Loucy (cell line): ENCODE measurements at regions not wholly inside any gene's neighbourhood (a gene's known extent, or its start where the extent isn't known, plus 50 kb on each side); places are given as distances from the start of the nearest gene placed in this dataset.

Experiments
- H2AFZ ChIP-seq: fragments of 200-600 bp; sonication (generic); 2 replicates; pipeline ENCODE4 v1.6.0; 2016; ENCODE audit warnings: antibody characterized with exemption, mild to moderate bottlenecking, low read length, moderate library complexity
- H3F3A ChIP-seq: fragments of 200-600 bp; 2 replicates; pipeline ENCODE4 v1.6.0; 2016; ENCODE audit warnings: antibody characterized with exemption, low read depth, mild to moderate bottlenecking
- H3K27me3 ChIP-seq: fragments of 200-600 bp; sonication (generic); 2 replicates; pipeline ENCODE4 v1.6.1; 2014; ENCODE audit warnings: low read length, mild to moderate bottlenecking; ENCODE audit not compliant: insufficient read depth, poor library complexity, severe bottlenecking
- H3K36me3 ChIP-seq: fragments of 200-600 bp; sonication (generic); 2 replicates; pipeline ENCODE4 v1.6.1; 2016; ENCODE audit warnings: low read length; ENCODE audit not compliant: insufficient read depth
- H3K4me1 ChIP-seq: fragments of 200-600 bp; sonication (generic); 2 replicates; pipeline ENCODE4 v1.5.1; 2014; ENCODE audit warnings: low read length, mild to moderate bottlenecking; ENCODE audit not compliant: insufficient read depth, poor library complexity, severe bottlenecking
- H3K4me2 ChIP-seq: fragments of 200-600 bp; sonication (generic); 2 replicates; pipeline ENCODE4 v1.6.0; 2014; ENCODE audit warnings: antibody characterized with exemption, low read length, low read depth, mild to moderate bottlenecking; ENCODE audit not compliant: poor library complexity, severe bottlenecking
- H3K4me3 ChIP-seq: fragments of 200-600 bp; sonication (generic); 2 replicates; pipeline ENCODE4 v1.5.1; 2014; ENCODE audit warnings: low read length, mild to moderate bottlenecking, mixed read lengths; ENCODE audit not compliant: poor library complexity, severe bottlenecking
- H3K79me2 ChIP-seq: fragments of 200-600 bp; sonication (generic); 2 replicates; pipeline ENCODE4 v1.6.1; 2014; ENCODE audit warnings: low read length; ENCODE audit not compliant: insufficient read depth
- H3K9ac ChIP-seq: fragments of 200-600 bp; sonication (generic); 2 replicates; pipeline ENCODE4 v1.6.0; 2014; ENCODE audit warnings: mild to moderate bottlenecking, low read depth, low read length, moderate library complexity; ENCODE audit not compliant: poor library complexity, severe bottlenecking
- H3K9me2 ChIP-seq: fragments of 200-600 bp; sonication (generic); replicated peaks from 2 replicates; pipeline ENCODE4 v1.6.1; 2016; ENCODE audit warnings: low read depth, low read length, mixed read lengths
- H3K9me3 ChIP-seq: fragments of 200-600 bp; sonication (generic); 2 replicates; pipeline ENCODE4 v1.6.1; 2014; ENCODE audit warnings: mild to moderate bottlenecking, antibody characterized with exemption, low read length, low read depth; ENCODE audit not compliant: insufficient read depth
- H4K20me1 ChIP-seq: fragments of 200-600 bp; sonication (generic); 2 replicates; pipeline ENCODE4 v1.6.0; 2014; ENCODE audit warnings: antibody characterized with exemption, low read length, mild to moderate bottlenecking; ENCODE audit not compliant: insufficient read depth, poor library complexity, severe bottlenecking
- CTCF ChIP-seq: fragments of 200-600 bp; sonication (generic); conservative IDR thresholded peaks from 2 replicates; pipeline ENCODE4 v1.5.1; 2014; ENCODE audit warnings: mild to moderate bottlenecking, antibody characterized with exemption, low read length
- EZH2phosphoT487 ChIP-seq: fragments of 200-600 bp; IDR thresholded peaks from 2 replicates; pipeline ENCODE4 v1.6.1; 2018; ENCODE audit warnings: antibody characterized with exemption, mild to moderate bottlenecking, moderate library complexity, borderline replicate concordance

DNA sequence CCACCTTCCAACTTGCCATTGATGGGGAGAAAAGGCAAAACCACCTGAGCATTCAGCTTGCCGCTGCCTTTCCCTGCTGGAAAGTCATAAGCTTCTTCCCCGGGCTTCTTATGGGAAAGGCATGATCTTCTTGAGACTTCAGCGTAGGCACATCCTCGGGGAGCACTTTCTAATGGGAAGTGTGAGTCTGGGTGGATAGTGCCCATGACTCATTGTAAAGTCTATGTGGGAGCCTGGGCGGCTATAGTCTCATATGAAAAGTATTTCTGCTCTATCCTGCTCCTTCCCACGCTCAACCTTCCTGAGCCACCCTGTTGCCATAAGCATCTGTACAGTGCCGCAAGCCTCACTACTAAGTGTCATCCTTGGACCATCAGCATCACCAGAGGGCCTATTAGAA lies 309.9 kb upstream of the THBS1 start:
- H3K36me3 ChIP-seq, result no peaks in the 10 kb centered on the region
- no peaks in the 10 kb centered on the region for H3K9me2 ChIP-seq
- H3K4me1 ChIP-seq, result peaks cover 5% of the 10 kb centered on the region
- no peaks in the 10 kb centered on the region for H3K79me2 ChIP-seq
- no peaks in the 10 kb centered on the region for H4K20me1 ChIP-seq
- H3K9ac ChIP-seq, result no peak overlapping the region
- no peaks in the 10 kb centered on the region for H3K9me3 ChIP-seq
- H3K27me3 ChIP-seq, result no peaks in the 10 kb centered on the region
- no peak overlapping the region for H3K4me2 ChIP-seq
- no peak overlapping the region for H2AFZ ChIP-seq
- TF ChIP-seq EZH2phosphoT487, result no peak
- no peak for TF ChIP-seq CTCF
- no peaks in the 10 kb centered on the region for H3F3A ChIP-seq
- no peak overlapping the region for H3K4me3 ChIP-seq

DNA sequence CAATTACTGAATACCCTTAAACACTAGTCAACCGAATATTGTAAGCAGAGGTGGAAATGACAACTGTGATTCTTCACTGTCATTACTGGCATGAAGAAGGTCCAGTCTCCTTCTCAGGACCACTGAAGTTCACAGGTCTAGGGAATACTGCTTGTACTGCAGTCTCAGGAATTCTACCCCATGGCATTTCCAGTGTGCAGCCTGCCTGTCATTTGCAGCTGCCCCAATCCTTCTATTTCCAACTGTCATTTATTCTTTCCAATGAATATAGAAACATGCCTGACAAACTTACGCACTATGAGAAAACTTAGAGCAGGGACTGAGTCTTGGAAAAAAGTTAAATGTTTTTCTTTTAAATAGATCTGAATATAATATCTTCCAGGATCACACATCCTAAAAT lies 308.0 kb upstream of the THBS1 start:
- H3K9me3 ChIP-seq, result no peaks in the 10 kb centered on the region
- H3K4me2 ChIP-seq, result no peak overlapping the region
- TF ChIP-seq CTCF (no peak), EZH2phosphoT487 (no peak)
- no peaks in the 10 kb centered on the region for H3F3A ChIP-seq
- H3K27me3 ChIP-seq, result no peaks in the 10 kb centered on the region
- H3K9ac ChIP-seq, result no peak overlapping the region
- H2AFZ ChIP-seq, result no peak overlapping the region
- H3K4me1 ChIP-seq, result peaks cover 5% of the 10 kb centered on the region
- no peaks in the 10 kb centered on the region for H3K9me2 ChIP-seq
- no peak overlapping the region for H3K4me3 ChIP-seq
- no peaks in the 10 kb centered on the region for H4K20me1 ChIP-seq
- no peaks in the 10 kb centered on the region for H3K79me2 ChIP-seq
- H3K36me3 ChIP-seq, result no peaks in the 10 kb centered on the region

DNA sequence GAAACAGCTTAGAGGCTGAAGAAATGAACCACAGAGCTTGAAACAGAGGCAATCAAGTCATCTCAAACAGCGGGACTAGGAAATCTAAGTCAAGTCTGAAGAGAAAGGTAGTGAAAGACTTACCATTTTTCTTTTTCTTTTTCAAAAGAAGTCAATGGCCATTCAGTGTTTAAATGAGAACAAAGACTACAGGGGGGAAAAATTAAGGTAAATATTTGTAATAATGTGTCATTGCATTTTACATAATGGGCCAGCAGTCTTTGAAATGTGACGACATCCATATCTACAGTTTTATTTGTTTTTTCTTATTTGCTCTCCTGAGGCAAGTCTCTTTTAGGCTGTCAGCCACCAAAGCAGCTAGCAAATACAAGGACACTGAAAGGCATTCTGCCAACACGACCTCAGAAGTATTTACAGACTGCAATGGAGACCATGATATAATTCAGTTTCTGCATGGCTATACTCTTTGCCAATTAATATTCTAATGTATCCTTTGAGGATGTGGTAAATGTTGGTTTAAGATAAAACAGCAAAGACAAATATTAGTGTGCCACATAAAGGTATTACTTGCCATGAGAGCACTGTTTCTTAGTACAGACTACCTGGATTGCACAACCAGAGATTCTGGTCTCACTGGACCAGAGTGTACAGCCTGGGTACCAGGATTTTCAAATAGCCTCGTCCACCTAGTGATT lies 307.0 kb upstream of the THBS1 start:
- H4K20me1 ChIP-seq, result no peaks in the 10 kb centered on the region
- TF ChIP-seq EZH2phosphoT487 (no peak), CTCF (no peak)
- no peaks in the 10 kb centered on the region for H3K9me2 ChIP-seq
- no peaks in the 10 kb centered on the region for H3K27me3 ChIP-seq
- H3K4me3 ChIP-seq, result no peak overlapping the region
- H3K9me3 ChIP-seq, result no peaks in the 10 kb centered on the region
- H3K36me3 ChIP-seq, result no peaks in the 10 kb centered on the region
- no peak overlapping the region for H3K4me2 ChIP-seq
- H3F3A ChIP-seq, result no peaks in the 10 kb centered on the region
- H2AFZ ChIP-seq, result no peak overlapping the region
- peaks cover 5% of the 10 kb centered on the region for H3K4me1 ChIP-seq
- H3K79me2 ChIP-seq, result no peaks in the 10 kb centered on the region
- H3K9ac ChIP-seq, result no peak overlapping the region
